IMR-90 (cell line): ENCODE measurements at regions not wholly inside any gene's neighbourhood (a gene's known extent, or its start where the extent isn't known, plus 50 kb on each side); places are given as distances from the start of the nearest gene placed in this dataset.

Experiments used
- ATAC-seq: fragments of 200-7000 bp; cut with Tn5 transposase; 2 replicates; pipeline ENCODE4 v1.9.1; 2020; ENCODE audit warnings: low read depth, mild to moderate bottlenecking, moderate library complexity
- BruUV-seq: library from RNA; stranded (reverse); fragments of 400-500 nt; replicated peaks from 2 replicates; lab custom pipeline; 2021; lab: Mats Ljungman, UMichigan
- CTCF ChIA-PET: fragments of 300-600 bp; formaldehyde crosslinking; extraction: SDS; loops from one replicate; lab custom pipeline; 2021; ENCODE audit warnings: antibody characterized with exemption; lab: Yijun Ruan, JAX
- POLR2A ChIA-PET: fragments of 300-600 bp; sonication (Branson Sonifier 250); formaldehyde crosslinking; loops from one replicate; lab custom pipeline; 2022; ENCODE audit warnings: antibody characterized with exemption; ENCODE audit not compliant: unreplicated experiment; lab: Charles Lee
- DNase-seq: peaks from one replicate; pipeline ENCODE4 v3.0.0; 2013
- H2AFZ ChIP-seq: replicated peaks from 2 replicates; pipeline ENCODE3; 2013; ENCODE audit warnings: low read length, mild to moderate bottlenecking; ENCODE audit not compliant: poor library complexity
- H2AK5ac ChIP-seq: 2 replicates; pipeline ENCODE4 v1.6.1; 2013; ENCODE audit warnings: low read depth, low read length, inconsistent platforms
- H2AK9ac ChIP-seq: replicated peaks from 2 replicates; pipeline ENCODE3; 2013; ENCODE audit warnings: mild to moderate bottlenecking, low read depth, low read length, moderate library complexity; ENCODE audit not compliant: poor library complexity
- H2BK120ac ChIP-seq: 2 replicates; pipeline ENCODE4 v1.6.1; 2013; ENCODE audit warnings: low read depth, low read length, inconsistent platforms
- H2BK15ac ChIP-seq: 3 replicates; pipeline ENCODE4 v1.6.1; 2013; ENCODE audit warnings: low read depth, low read length, inconsistent platforms
- H2BK20ac ChIP-seq: 2 replicates; pipeline ENCODE4 v1.6.1; 2013; ENCODE audit warnings: low read depth, mild to moderate bottlenecking, inconsistent platforms, low read length, moderate library complexity
- H2BK5ac ChIP-seq: 2 replicates; pipeline ENCODE4 v1.6.1; 2013; ENCODE audit warnings: mild to moderate bottlenecking, low read depth, low read length, inconsistent platforms; ENCODE audit not compliant: poor library complexity, severe bottlenecking
- H3K14ac ChIP-seq: replicated peaks from 2 replicates; pipeline ENCODE4 v1.6.1; 2013; ENCODE audit warnings: low read depth, low read length, inconsistent platforms
- H3K18ac ChIP-seq: 2 replicates; pipeline ENCODE4 v1.6.1; 2013; ENCODE audit warnings: low read depth, low read length, control low read depth
- H3K23ac ChIP-seq: 2 replicates; pipeline ENCODE4 v1.6.1; 2013; ENCODE audit warnings: low read depth, low read length, inconsistent platforms
- H3K27ac ChIP-seq: 2 replicates; pipeline ENCODE4 v1.5.1; 2013; ENCODE audit warnings: mild to moderate bottlenecking, control low read depth, low read length; ENCODE audit not compliant: insufficient read depth
- H3K27me3 ChIP-seq: 2 replicates; pipeline ENCODE4 v1.6.1; 2013; ENCODE audit warnings: low read length; ENCODE audit not compliant: control insufficient read depth, insufficient read depth
- H3K36me3 ChIP-seq: 2 replicates; pipeline ENCODE4 v1.6.1; 2013; ENCODE audit warnings: low read length, mixed read lengths; ENCODE audit not compliant: control insufficient read depth, insufficient read depth
- H3K4ac ChIP-seq: 2 replicates; pipeline ENCODE4 v1.6.1; 2013; ENCODE audit warnings: low read depth, low read length, inconsistent platforms
- H3K4me1 ChIP-seq: 2 replicates; pipeline ENCODE4 v1.6.1; 2013; ENCODE audit warnings: low read length, mixed read lengths; ENCODE audit not compliant: control insufficient read depth, insufficient read depth
- H3K4me2 ChIP-seq: 2 replicates; pipeline ENCODE4 v1.6.1; 2013; ENCODE audit warnings: low read depth, mild to moderate bottlenecking, control low read depth, low read length, moderate library complexity
- H3K4me3 ChIP-seq: 2 replicates; pipeline ENCODE4 v1.5.1; 2013; ENCODE audit warnings: low read depth, mild to moderate bottlenecking, control low read depth, low read length, moderate library complexity; ENCODE audit not compliant: insufficient read depth
- H3K56ac ChIP-seq: 2 replicates; pipeline ENCODE4 v1.6.1; 2013; ENCODE audit warnings: low read length, inconsistent platforms; ENCODE audit not compliant: insufficient read depth; ENCODE audit errors: extremely low read depth
- H3K79me1 ChIP-seq, 2 experiments: 2 replicates each; pipeline ENCODE4 v1.6.1; 2013; ENCODE audit warnings: low read length in 2 of 2, inconsistent platforms in 1 of 2, low read depth in 1 of 2
- H3K9ac ChIP-seq: 2 replicates; pipeline ENCODE4 v1.6.1; 2013; ENCODE audit warnings: low read depth, low read length, control low read depth
- H3K9me1 ChIP-seq: 2 replicates; pipeline ENCODE4 v1.6.1; 2013; ENCODE audit warnings: low read length, inconsistent platforms; ENCODE audit not compliant: insufficient read depth
- H3K9me3 ChIP-seq: 2 replicates; pipeline ENCODE4 v1.6.1; 2013; ENCODE audit warnings: low read length; ENCODE audit not compliant: control insufficient read depth, insufficient read depth
- H4K20me1 ChIP-seq: 2 replicates; pipeline ENCODE4 v1.6.1; 2013; ENCODE audit warnings: low read length, inconsistent platforms; ENCODE audit not compliant: insufficient read depth
- H4K5ac ChIP-seq: 2 replicates; pipeline ENCODE4 v1.6.1; 2013; ENCODE audit warnings: mild to moderate bottlenecking, low read depth, low read length, control low read depth
- H4K8ac ChIP-seq, 2 experiments: 2 replicates each; pipeline ENCODE4 v1.6.1; 2013; ENCODE audit warnings: low read depth in 2 of 2, low read length in 2 of 2, control low read depth in 1 of 2, inconsistent platforms in 1 of 2
- H4K91ac ChIP-seq: 2 replicates; pipeline ENCODE4 v1.6.1; 2013; ENCODE audit warnings: low read depth, low read length, inconsistent platforms; ENCODE audit not compliant: insufficient read depth
- CEBPB ChIP-seq: IDR thresholded peaks from 2 replicates; pipeline ENCODE4 v1.6.1; 2012; ENCODE audit warnings: low read depth, low read length, improper control_type of control experiment
- CHD1 ChIP-seq: IDR thresholded peaks from 2 replicates; pipeline ENCODE4 v1.6.1; 2012; ENCODE audit warnings: low read depth, low read length, improper control_type of control experiment
- CTCF ChIP-seq: conservative IDR thresholded peaks from 2 replicates; pipeline ENCODE4 v1.5.1; 2012; ENCODE audit warnings: mild to moderate bottlenecking, low read depth, low read length, improper control_type of control experiment
- MAZ ChIP-seq: IDR thresholded peaks from 2 replicates; pipeline ENCODE4 v1.6.1; 2012; ENCODE audit warnings: low read depth, mild to moderate bottlenecking, low read length, improper control_type of control experiment, moderate library complexity, borderline replicate concordance
- NFE2L2 ChIP-seq: fragments of 150-350 bp; IDR thresholded peaks from 2 replicates; pipeline ENCODE4 v1.6.1; 2016; ENCODE audit warnings: low read depth, mild to moderate bottlenecking, low read length
- POLR2A ChIP-seq: IDR thresholded peaks from 2 replicates; pipeline ENCODE4 v1.6.1; 2012; ENCODE audit warnings: mild to moderate bottlenecking, low read depth, low read length
- RAD21 ChIP-seq: IDR thresholded peaks from 2 replicates; pipeline ENCODE4 v1.6.1; 2012; ENCODE audit warnings: low read length, improper control_type of control experiment
- RCOR1 ChIP-seq: IDR thresholded peaks from 2 replicates; pipeline ENCODE4 v1.6.1; 2012; ENCODE audit warnings: mild to moderate bottlenecking, low read length, improper control_type of control experiment; ENCODE audit not compliant: insufficient replicate concordance
- RFX5 ChIP-seq: IDR thresholded peaks from 2 replicates; pipeline ENCODE4 v1.8.0; 2012; ENCODE audit warnings: low read depth, mild to moderate bottlenecking, low read length, moderate library complexity
- USF2 ChIP-seq: fragments of 150-350 bp; IDR thresholded peaks from 2 replicates; pipeline ENCODE4 v1.6.1; 2017; ENCODE audit warnings: mild to moderate bottlenecking, antibody characterized with exemption, low read length, low read depth
- WGBS, 2 experiments: methylation state at CpG; one replicate each; pipeline versions ENCODE4 v1.1.5 to v1.1.7; 2013; ENCODE audit warnings: missing lambda C conversion rate in 2 of 2; ENCODE audit not compliant: insufficient read length in 1 of 2; ENCODE audit errors: extremely low coverage in 2 of 2; 5-methylcytosine and 5-hydroxymethylcytosine counted together
- dilution Hi-C: fragments of 300-500 bp; cut with HindIII; formaldehyde crosslinking; loops from one replicate; pipeline ENCODE4 v1.14.3; 2018; ENCODE audit warnings: low sequenced_read_pairs; ENCODE audit not compliant: unreplicated experiment
- in situ Hi-C: fragments of 300-500 bp; cut with MboI; formaldehyde crosslinking; loops from 3 replicates; pipeline ENCODE4 v1.14.3; 2019; ENCODE audit warnings: low sequenced_read_pairs, inconsistent platforms, mixed read lengths
- intact Hi-C: fragments of 100-400 bp; cut with micrococcal nuclease; formaldehyde crosslinking; loops from 2 replicates; pipeline ENCODE4 v1.10.0; 2022

DNA sequence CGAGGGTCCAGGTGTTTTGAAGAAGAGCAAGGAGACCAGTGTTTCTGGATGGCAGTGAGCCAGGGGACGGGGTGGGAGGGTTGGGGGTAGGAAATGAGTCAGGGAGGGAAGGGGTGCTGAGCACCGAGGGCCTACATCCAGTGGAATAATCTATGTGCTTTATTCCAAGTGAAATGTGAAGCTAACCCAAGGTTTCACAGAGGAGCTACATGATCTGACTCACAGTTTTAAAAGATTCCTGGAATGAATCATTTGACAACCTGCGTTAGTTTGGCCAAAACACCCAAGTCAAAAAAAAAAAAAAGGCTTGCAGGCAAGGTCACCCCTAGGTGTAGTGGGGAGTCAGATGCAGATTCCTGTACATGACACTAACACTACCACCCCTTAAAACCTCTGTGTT is 419.7 kb upstream of the MEX3C start:
- in situ Hi-C loops: no loop called here
- no peak overlapping the region for H3K9ac ChIP-seq
- no peak overlapping the region for H3K4me3 ChIP-seq
- H3K56ac ChIP-seq: no peak overlapping the region
- H4K5ac ChIP-seq: no peak overlapping the region
- no peak overlapping the region for H2AFZ ChIP-seq
- no peak overlapping the region for H3K14ac ChIP-seq
- no peak overlapping the region for H4K91ac ChIP-seq
- H3K4me1 ChIP-seq: no peaks in the 10 kb centered on the region
- H2BK15ac ChIP-seq: no peak overlapping the region
- H4K8ac ChIP-seq: no peak overlapping the region
- no peaks in the 10 kb centered on the region for H3K79me1 ChIP-seq
- dilution Hi-C loops: no loop called here
- H3K4ac ChIP-seq: no peak overlapping the region
- no peak overlapping the region for H2AK9ac ChIP-seq
- H3K27me3 ChIP-seq: no peaks in the 10 kb centered on the region
- POLR2A ChIA-PET: no interaction called here
- CTCF ChIA-PET: interaction anchor here (0.6 kb wide), 1 partner anchor 89 kb away, joined by 3 read pairs; no protein-coding TSS in a partner anchor
- DNase-seq: no peak
- no peak overlapping the region for H2BK20ac ChIP-seq
- BruUV-seq: no TSS peak
- intact Hi-C loops: no loop called here
- no peaks in the 10 kb centered on the region for H3K36me3 ChIP-seq
- H2BK5ac ChIP-seq: no peak overlapping the region
- H2AK5ac ChIP-seq: no peak overlapping the region
- no peak for ATAC-seq
- no peak overlapping the region for H3K23ac ChIP-seq
- TF ChIP-seq RCOR1 (no peak), RAD21 (no peak), NFE2L2 (no peak), USF2 (no peak), CHD1 (no peak), CEBPB (no peak), POLR2A (no peak), MAZ (no peak), CTCF (no peak), RFX5 (no peak)
- H2BK120ac ChIP-seq: no peak overlapping the region
- 8% methylated on average over 2 of the region's 4 CpGs; no CpG with 5 or more reads in 1 of the 2 experiments for WGBS, 2 experiments
- H3K4me2 ChIP-seq: no peak overlapping the region
- H4K20me1 ChIP-seq: no peaks in the 10 kb centered on the region
- no peaks in the 10 kb centered on the region for H3K9me1 ChIP-seq
- no peak overlapping the region for H3K18ac ChIP-seq
- H3K9me3 ChIP-seq: peaks cover 22% of the 10 kb centered on the region
- no peak overlapping the region for H3K27ac ChIP-seq
